GM06990 (cell line): ENCODE measurements at regions not wholly inside any gene's neighbourhood (a gene's known extent, or its start where the extent isn't known, plus 50 kb on each side); places are given as distances from the start of the nearest gene placed in this dataset.

Source experiments
- DNase-seq: peaks from one replicate; pipeline ENCODE4 v3.0.0-alpha.2; 2011; ENCODE audit not compliant: insufficient read length; ENCODE audit errors: extremely low read depth
- H3K27me3 ChIP-seq: replicated peaks from 2 replicates; pipeline ENCODE4 v1.6.0; 2011; ENCODE audit warnings: low read length; ENCODE audit not compliant: control insufficient read depth, insufficient read depth
- H3K36me3 ChIP-seq: 2 replicates; pipeline ENCODE4 v1.5.1; 2011; ENCODE audit warnings: low read length; ENCODE audit not compliant: control insufficient read depth, insufficient read depth
- H3K4me3 ChIP-seq: replicated peaks from 2 replicates; pipeline ENCODE4 v1.5.1; 2011; ENCODE audit warnings: low read depth, mild to moderate bottlenecking, control low read depth, low read length
- TF ChIP-seq, protein P1 (sequence below): IDR thresholded peaks from 2 replicates; pipeline ENCODE4 v1.5.1; 2011; ENCODE audit warnings: low read length, control low read depth, mild to moderate bottlenecking, inconsistent platforms; ENCODE audit not compliant: insufficient read depth, poor library complexity, severe bottlenecking

DNA sequence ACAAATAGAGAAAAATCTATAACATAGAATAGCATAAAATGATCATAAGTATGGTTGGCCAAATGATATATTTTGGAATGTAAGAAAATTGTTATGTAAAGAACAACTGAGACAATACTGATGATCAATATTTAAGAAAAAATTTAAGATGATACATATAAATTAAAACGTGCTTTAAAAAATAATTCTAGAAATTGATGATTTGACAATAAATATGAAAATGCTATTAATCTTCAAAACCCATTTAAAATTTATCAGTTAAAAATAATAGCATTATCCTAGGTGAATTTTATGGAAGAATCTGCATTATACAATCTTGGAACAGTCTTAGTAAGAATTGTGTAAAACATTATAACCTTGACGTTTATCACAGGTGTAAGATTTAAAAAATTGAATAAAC lies 95.1 kb upstream of the DACH1 start:
- DNase-seq: no peak
- TF ChIP-seq, protein P1, sequence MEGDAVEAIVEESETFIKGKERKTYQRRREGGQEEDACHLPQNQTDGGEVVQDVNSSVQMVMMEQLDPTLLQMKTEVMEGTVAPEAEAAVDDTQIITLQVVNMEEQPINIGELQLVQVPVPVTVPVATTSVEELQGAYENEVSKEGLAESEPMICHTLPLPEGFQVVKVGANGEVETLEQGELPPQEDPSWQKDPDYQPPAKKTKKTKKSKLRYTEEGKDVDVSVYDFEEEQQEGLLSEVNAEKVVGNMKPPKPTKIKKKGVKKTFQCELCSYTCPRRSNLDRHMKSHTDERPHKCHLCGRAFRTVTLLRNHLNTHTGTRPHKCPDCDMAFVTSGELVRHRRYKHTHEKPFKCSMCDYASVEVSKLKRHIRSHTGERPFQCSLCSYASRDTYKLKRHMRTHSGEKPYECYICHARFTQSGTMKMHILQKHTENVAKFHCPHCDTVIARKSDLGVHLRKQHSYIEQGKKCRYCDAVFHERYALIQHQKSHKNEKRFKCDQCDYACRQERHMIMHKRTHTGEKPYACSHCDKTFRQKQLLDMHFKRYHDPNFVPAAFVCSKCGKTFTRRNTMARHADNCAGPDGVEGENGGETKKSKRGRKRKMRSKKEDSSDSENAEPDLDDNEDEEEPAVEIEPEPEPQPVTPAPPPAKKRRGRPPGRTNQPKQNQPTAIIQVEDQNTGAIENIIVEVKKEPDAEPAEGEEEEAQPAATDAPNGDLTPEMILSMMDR: no peak
- Histone ChIP-seq H3K27me3 (no peaks in the 10 kb centered on the region), H3K36me3 (no peaks in the 10 kb centered on the region), H3K4me3 (no peak overlapping the region)

DNA sequence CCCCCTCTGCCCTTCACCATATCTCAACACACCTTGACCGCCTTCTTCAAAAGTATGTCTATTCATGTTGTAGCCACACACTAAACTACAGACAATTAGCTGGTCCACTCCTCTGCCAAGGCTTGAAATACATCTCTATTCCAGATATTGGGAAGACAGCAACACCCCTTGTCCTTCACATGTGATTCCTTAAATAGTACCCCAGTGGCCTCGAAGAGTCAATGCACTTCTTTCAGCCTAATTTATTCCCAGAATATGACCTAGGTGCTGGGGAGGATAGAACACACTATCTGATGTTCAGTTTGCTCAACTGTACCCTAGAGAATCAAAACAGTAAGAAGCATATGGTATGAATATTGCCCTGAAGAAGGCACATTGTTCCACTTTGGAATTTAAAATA lies 82.4 kb upstream of the DACH1 start:
- no peak for DNase-seq
- no peaks in the 10 kb centered on the region for H3K27me3 ChIP-seq
- TF ChIP-seq, protein P1: no peak
- no peak overlapping the region for H3K4me3 ChIP-seq
- H3K36me3 ChIP-seq: no peaks in the 10 kb centered on the region

DNA sequence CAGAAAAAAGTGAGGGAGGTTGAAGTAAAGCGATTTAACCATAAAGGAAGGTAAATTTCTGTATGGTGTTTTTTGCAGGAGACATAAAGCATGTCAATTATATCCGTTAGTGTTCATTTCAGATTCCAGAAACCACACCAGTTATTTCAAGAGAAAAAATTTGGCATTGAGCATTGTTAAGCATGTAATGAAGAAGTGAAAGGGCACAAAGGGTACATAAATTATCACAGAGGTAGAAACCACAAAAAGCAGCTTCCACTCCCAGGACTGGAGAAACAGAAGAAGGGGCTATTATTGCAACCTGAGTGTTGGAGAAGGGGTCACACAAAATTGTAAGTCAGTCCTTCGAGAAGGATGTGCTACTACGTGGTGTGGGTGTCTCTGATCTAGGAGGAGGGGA lies 72.2 kb upstream of the DACH1 start:
- TF ChIP-seq, protein P1: no peak
- DNase-seq: no peak
- Histone ChIP-seq H3K4me3 (no peak overlapping the region), H3K36me3 (no peaks in the 10 kb centered on the region), H3K27me3 (no peaks in the 10 kb centered on the region)

GRCh38 chr13:71935166-71935840 lies 68.3 kb upstream of the DACH1 start:
- DNase-seq: no peak
- Histone ChIP-seq H3K4me3 (no peak overlapping the region), H3K36me3 (no peaks in the 10 kb centered on the region), H3K27me3 (no peaks in the 10 kb centered on the region)
- TF ChIP-seq, protein P1: no peak

GRCh38 chr13:71924931-71925330 lies 57.9 kb upstream of the DACH1 start:
- no peaks in the 10 kb centered on the region for H3K36me3 ChIP-seq
- DNase-seq: no peak
- H3K27me3 ChIP-seq: no peaks in the 10 kb centered on the region
- TF ChIP-seq, protein P1: no peak
- H3K4me3 ChIP-seq: no peak overlapping the region

DNA sequence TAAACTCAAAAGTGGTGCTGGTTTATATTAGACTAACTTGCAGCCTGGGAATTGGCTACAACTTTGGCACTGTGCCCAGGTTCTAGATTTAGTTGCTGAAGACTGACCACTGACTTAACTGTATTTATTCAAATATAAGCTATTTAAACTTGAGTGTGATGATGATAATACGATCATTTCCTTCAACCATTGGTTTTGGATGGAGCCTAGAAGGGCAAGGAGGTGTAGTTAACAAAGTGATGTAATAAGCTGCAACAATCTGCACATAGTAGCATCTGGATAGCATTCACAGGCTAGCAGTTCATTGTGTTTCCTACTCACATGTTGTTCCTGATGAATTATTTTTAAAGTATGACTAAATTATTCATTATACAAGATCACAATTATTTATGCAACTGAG lies 55.2 kb upstream of the DACH1 start:
- DNase-seq: no peak
- Histone ChIP-seq H3K36me3 (no peaks in the 10 kb centered on the region), H3K27me3 (no peaks in the 10 kb centered on the region), H3K4me3 (no peak overlapping the region)
- TF ChIP-seq, protein P1: no peak
